ENCODE measurements at regions not wholly inside any gene's neighbourhood (a gene's known extent, or its start where the extent isn't known, plus 50 kb on each side); places are given as distances from the start of the nearest gene placed in this dataset.

DNA sequence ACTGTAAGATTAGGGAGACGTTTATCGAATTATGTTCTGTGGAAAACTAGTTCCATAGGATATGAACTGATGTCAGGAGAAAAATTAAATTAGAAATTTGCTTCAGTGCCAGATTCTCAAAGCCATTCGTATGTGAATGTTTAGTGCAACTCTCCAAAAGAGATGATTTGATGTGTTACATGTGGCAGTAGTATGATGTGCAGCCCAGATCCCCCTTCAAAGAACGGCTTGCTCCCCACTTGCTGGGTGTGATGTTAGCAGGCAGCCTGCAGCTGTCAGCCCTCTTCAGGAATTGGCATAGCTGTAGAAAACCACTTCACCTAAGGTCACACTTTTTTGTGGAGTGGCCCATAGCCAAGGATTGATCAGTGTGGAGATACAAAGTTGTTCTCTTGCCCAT, 127.0 kb upstream of the CCDC54 start:
- H3K27me3 Mint-ChIP-seq, result peaks cover 3% of the 10 kb centered on the region

DNA sequence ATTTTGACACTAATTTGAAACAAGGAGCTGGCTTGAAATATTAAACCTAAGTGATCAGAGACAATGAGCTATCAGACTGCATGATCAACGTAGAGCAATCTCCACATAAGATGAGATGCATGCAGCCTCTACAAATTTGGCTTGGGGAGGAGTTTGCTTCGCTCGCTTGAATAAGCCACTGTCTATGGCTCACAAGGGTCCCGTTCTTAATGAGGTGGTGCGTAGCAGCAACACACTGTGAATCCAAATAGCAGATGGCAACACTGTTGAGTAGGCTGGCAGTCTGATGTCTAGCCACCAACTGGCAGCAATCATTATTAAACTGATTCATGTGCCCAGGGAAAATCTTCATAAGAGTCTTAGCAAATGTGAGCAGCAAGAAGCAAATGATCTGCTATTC, 125.4 kb upstream of the CCDC54 start:
- Mint-ChIP-seq H3K4me1 (no peaks in the 10 kb centered on the region), H3K27me3 (peaks cover 8% of the 10 kb centered on the region), H3K4me3 (no peak overlapping the region), H3K36me3 (ENCODE audit: low read depth) (no peaks in the 10 kb centered on the region), H3K27ac (no peak overlapping the region), H3K9me3 (no peaks in the 10 kb centered on the region)
- intact Hi-C loops (cut with micrococcal nuclease), result no loop called here
- DNase-seq, result no peak

More for the DNA sequence above, 127.0 kb upstream of the CCDC54 start:
- H3K27ac Mint-ChIP-seq, result no peak overlapping the region
- H3K9me3 Mint-ChIP-seq, result no peaks in the 10 kb centered on the region
- intact Hi-C loops (cut with micrococcal nuclease), result no loop called here
- DNase-seq, result no peak
- no peak overlapping the region for H3K4me3 Mint-ChIP-seq
- H3K4me1 Mint-ChIP-seq, result no peaks in the 10 kb centered on the region
- no peaks in the 10 kb centered on the region for H3K36me3 Mint-ChIP-seq (ENCODE audit: low read depth)

DNA sequence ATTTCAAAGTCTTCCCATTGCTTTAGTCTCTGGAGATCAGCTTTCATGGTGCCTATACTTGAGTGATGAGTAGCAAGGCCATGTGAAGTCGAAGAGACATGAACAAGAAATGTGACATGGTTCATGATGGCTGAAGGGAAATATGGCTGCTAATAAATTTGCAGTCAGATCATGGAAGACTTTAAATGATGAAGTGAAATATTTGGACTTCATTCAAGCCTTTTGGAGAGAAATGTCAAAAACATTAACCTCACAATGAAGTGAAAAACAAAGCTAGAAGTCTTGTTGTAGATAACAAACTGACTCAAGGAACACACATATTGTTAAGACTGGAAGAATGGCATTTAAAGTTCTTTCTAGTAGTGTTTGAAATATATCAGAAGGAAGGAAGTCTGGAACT, 120.3 kb upstream of the CCDC54 start:
- intact Hi-C loops (cut with micrococcal nuclease), result no loop called here
- DNase-seq, result no peak
- Mint-ChIP-seq H3K27me3 (peaks cover 22% of the 10 kb centered on the region), H3K4me3 (no peak overlapping the region), H3K27ac (no peak overlapping the region), H3K36me3 (ENCODE audit: low read depth) (no peaks in the 10 kb centered on the region), H3K4me1 (no peaks in the 10 kb centered on the region), H3K9me3 (no peaks in the 10 kb centered on the region)

DNA sequence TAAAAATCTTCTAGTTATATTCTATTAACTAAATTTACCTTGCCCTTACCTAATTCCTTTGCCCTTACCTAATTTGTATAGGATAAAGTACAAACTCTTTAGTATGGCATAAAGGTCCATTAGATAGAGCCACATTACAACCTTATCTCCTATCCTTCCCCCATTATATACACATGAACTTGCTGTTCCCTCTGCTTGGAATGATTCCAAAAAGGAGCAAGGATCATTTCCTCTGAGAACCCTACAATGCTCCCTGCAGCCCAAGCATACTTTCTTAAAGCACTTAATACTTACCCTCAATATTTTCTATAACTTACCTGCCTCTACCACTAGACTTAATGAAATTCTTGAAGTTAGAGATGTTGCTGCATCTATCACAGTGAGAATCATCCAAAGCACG, 118.9 kb upstream of the CCDC54 start:
- Mint-ChIP-seq H3K9me3 (no peaks in the 10 kb centered on the region), H3K4me1 (peaks cover 2% of the 10 kb centered on the region), H3K4me3 (no peak overlapping the region), H3K27ac (no peak overlapping the region), H3K27me3 (peaks cover 22% of the 10 kb centered on the region), H3K36me3 (ENCODE audit: low read depth) (no peaks in the 10 kb centered on the region)
- intact Hi-C loops (cut with micrococcal nuclease), result no loop called here
- no peak for DNase-seq

DNA sequence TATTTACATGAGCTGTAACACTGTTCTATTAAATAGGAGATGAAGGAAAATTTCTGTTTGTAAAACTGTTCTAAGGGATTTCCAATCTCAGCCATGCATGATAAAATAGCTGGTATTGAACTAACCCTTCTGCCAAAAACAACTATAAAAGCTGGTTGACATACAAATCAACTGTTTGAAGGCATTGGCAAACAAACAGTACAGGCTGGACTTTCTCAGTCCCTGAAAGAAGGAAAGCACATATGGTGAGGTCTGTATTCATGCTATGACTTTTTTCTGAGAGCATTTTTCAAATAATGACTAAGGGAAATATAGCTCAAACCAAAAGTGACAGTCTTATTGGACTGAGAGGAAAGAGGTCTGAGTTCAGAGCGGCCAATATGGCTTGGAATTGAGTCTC, 117.0 kb upstream of the CCDC54 start:
- intact Hi-C loops (cut with micrococcal nuclease), result no loop called here
- H3K4me1 Mint-ChIP-seq, result peaks cover 7% of the 10 kb centered on the region
- no peak for DNase-seq
- peaks cover 19% of the 10 kb centered on the region for H3K27me3 Mint-ChIP-seq
- H3K9me3 Mint-ChIP-seq, result no peaks in the 10 kb centered on the region
- no peak overlapping the region for H3K27ac Mint-ChIP-seq
- no peak overlapping the region for H3K4me3 Mint-ChIP-seq
- no peaks in the 10 kb centered on the region for H3K36me3 Mint-ChIP-seq (ENCODE audit: low read depth)

DNA sequence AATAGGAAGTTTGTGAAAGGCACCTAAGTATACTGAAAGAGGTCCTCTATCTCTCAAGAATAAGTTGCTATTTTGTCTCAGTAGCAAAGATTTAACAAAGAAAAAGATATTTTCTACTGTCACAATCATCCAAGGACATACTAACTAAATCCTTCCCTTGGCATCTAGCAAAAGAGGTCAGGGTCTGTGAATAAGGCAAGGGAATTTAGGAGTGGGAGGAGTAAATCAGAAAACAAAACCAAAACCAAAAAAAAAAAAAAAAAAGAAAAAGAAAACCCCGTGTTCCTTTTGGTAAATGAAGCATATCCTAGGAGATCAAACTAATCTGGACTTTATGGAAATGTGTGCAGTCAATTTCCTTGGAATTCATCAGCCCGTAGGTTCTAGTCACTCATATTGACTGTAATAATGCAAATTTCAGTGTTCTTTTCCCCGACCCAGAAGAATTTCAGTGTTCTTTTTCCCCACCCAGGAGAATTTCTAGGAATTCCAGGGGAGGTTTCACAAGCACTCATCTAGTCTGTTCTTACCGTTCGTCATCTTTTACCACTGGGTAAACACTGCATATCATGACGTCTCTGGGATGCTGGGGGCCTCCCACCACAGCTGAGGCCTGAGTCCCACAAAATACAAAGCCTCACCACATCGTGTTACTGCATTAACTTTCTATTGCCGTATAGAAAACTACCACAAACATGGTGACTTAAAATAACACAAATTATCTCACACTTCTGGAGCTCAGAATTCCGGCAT, 113.8 kb upstream of the CCDC54 start:
- H3K27me3 Mint-ChIP-seq, result peaks cover 11% of the 10 kb centered on the region
- H3K27ac Mint-ChIP-seq, result no peak overlapping the region
- H3K36me3 Mint-ChIP-seq (ENCODE audit: low read depth), result no peaks in the 10 kb centered on the region
- intact Hi-C loops (cut with micrococcal nuclease), result no loop called here
- H3K9me3 Mint-ChIP-seq, result no peaks in the 10 kb centered on the region
- no peak for DNase-seq
- H3K4me3 Mint-ChIP-seq, result peak overlapping the region; percentile 8
- H3K4me1 Mint-ChIP-seq, result peaks cover 7% of the 10 kb centered on the region

DNA sequence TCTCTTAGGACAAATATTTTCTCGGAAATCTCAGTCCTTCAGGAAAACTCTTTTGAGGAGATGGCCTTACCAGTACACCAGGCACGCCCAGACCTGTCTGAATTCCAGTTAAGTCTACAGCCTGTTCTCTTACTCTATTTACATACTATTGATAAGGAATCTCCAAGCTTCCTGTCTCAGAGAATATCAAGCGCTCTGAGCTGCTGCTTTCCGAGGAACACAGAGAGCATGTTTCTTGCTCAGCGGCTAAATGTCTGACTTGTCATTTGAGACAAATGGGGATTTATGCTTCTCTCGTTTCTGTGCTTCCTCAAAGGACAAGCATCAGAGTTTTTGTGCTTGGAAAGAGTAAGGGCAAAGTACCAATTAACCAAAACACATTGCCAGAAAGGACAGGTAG, 112.4 kb upstream of the CCDC54 start:
- peaks cover 7% of the 10 kb centered on the region for H3K4me1 Mint-ChIP-seq

DNA sequence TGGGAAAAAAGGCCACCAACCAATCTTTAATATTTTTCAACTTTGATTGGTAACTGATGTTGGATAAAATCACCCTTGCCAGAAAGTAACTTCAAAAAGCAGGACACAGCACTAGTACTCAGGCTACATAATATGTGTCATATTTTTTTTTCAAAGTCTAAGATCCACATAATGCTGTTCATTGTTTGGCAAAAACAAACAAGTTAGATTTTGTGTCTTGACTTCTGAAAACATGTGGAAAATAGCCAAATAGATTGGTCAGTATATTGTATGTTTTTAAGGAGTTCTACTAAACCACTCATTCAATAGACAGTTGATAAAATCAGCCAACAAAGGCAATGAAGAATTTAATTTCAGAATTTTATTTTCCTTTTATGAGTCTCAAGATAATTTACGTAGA, 111.7 kb upstream of the CCDC54 start:
- intact Hi-C loops (cut with micrococcal nuclease), result no loop called here
- no peak for DNase-seq
- H3K27ac Mint-ChIP-seq, result no peak overlapping the region
- peaks cover 11% of the 10 kb centered on the region for H3K27me3 Mint-ChIP-seq
- peaks cover 7% of the 10 kb centered on the region for H3K4me1 Mint-ChIP-seq
- no peaks in the 10 kb centered on the region for H3K9me3 Mint-ChIP-seq
- no peaks in the 10 kb centered on the region for H3K36me3 Mint-ChIP-seq (ENCODE audit: low read depth)
- H3K4me3 Mint-ChIP-seq, result no peak overlapping the region

More for the DNA sequence above, 112.4 kb upstream of the CCDC54 start:
- no peaks in the 10 kb centered on the region for H3K36me3 Mint-ChIP-seq (ENCODE audit: low read depth)
- H3K4me3 Mint-ChIP-seq, result no peak overlapping the region
- H3K27me3 Mint-ChIP-seq, result peaks cover 7% of the 10 kb centered on the region
- H3K9me3 Mint-ChIP-seq, result no peaks in the 10 kb centered on the region
- DNase-seq, result no peak
- H3K27ac Mint-ChIP-seq, result no peak overlapping the region
- intact Hi-C loops (cut with micrococcal nuclease), result no loop called here

DNA sequence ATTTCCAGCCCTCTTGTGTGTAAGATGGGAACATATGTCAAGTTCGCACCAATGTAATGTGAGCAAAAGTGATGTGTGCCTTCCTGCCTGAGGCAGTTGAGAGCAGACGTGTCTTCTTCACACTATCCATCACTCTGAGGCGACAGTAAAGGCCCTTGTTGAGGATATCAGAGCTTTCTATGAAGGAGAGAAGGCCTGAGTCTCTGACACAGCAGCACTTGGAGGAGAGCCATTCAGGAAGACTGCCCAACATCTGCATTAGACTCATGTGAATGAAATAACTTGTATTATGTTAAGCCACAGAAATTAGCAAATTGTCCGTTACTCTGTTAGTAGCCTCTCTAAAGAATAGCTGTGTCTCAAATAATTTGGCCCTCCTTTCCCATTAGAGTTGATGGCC, 108.8 kb upstream of the CCDC54 start:
- H3K27me3 Mint-ChIP-seq, result peaks cover 20% of the 10 kb centered on the region
- H3K9me3 Mint-ChIP-seq, result no peaks in the 10 kb centered on the region
- H3K27ac Mint-ChIP-seq, result no peak overlapping the region
- intact Hi-C loops (cut with micrococcal nuclease), result loop anchor here (2.0 kb wide), 1 partner anchor 28 kb away; no protein-coding TSS in a partner anchor
- H3K4me3 Mint-ChIP-seq, result no peak overlapping the region
- no peak for DNase-seq
- H3K36me3 Mint-ChIP-seq (ENCODE audit: low read depth), result no peaks in the 10 kb centered on the region
- peaks cover 3% of the 10 kb centered on the region for H3K4me1 Mint-ChIP-seq

DNA sequence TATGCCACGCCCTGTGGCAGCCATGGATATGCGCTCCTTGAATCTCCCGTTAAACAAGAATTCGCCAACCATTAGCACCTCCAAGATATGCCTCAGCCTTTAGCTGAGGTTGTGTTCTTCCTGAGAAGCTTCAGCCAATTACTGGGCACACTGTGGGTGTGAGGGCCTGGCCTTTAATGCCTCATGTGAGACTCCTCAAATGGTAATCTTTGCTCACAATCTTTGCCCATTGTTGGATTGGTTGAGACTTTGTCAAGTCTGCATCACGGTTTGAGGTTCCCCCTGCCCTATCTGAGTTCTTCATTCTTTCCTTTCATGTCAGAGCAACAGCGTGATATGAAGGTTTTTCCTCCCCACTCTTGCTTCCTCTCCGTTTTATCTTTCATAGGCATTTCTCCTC, 108.1 kb upstream of the CCDC54 start:
- H3K27ac Mint-ChIP-seq, result no peak overlapping the region
- H3K27me3 Mint-ChIP-seq, result peaks cover 22% of the 10 kb centered on the region
- H3K4me3 Mint-ChIP-seq, result no peak overlapping the region
- no peaks in the 10 kb centered on the region for H3K36me3 Mint-ChIP-seq (ENCODE audit: low read depth)
- no peak for DNase-seq
- H3K9me3 Mint-ChIP-seq, result no peaks in the 10 kb centered on the region
- no peaks in the 10 kb centered on the region for H3K4me1 Mint-ChIP-seq
- intact Hi-C loops (cut with micrococcal nuclease), result loop anchor here (2.0 kb wide), 1 partner anchor 28 kb away; no protein-coding TSS in a partner anchor

DNA sequence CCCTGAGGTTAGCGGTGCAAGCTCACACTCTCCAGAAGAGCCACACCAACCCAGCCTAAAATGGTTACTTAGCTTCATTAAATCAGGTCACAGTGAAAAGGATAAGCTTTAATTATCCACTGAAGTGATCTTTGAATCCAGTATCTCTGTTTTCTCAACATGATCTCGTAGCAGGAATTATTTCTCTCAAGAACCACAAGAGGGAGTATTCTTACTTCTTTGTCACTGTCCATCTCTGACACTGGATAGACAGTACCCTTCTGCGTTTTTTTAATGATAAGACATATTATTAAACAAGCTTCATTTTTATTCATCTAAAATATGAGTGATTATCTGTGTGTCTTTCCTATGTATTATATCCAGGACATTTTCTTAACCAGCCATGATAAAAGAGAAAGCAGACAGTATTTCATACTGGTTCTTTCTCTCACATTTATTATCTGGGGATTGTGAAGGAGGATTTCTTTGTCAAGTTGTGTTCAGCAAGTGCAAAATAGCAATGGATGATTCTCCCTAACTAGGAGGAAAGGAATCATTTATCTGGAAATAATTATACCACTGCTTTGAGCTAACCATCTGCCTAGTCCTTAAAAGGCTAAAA, 105.4 kb upstream of the CCDC54 start:
- Mint-ChIP-seq H3K4me1 (no peaks in the 10 kb centered on the region), H3K36me3 (ENCODE audit: low read depth) (no peaks in the 10 kb centered on the region), H3K9me3 (no peaks in the 10 kb centered on the region), H3K27me3 (peaks cover 35% of the 10 kb centered on the region), H3K4me3 (no peak overlapping the region), H3K27ac (no peak overlapping the region)
- no peak for DNase-seq
- intact Hi-C loops (cut with micrococcal nuclease), result loop anchor here (1.0 to 2.0 kb wide), 3 partner anchors 149 to 271 kb away; no protein-coding TSS in a partner anchor

DNA sequence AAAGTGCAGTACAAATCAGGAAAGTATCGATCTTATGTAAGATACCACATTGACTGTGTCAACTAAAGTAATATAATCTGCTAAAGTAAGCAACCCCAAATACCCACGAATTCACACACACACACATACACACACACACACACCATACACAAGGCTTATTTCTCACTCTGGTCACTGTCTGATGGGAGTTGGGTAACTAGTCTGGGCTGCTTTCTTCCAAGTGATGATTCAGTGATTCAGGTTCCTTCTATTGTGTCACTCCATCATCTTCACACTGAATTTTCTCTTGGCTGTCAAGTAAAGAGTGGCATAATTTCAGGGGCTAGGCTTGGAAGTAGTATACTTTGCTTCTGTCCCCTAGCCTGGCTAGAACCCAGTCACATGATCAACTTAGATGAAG, 104.8 kb upstream of the CCDC54 start:
- Mint-ChIP-seq H3K4me3 (no peak overlapping the region), H3K27ac (no peak overlapping the region), H3K9me3 (no peaks in the 10 kb centered on the region), H3K36me3 (ENCODE audit: low read depth) (no peaks in the 10 kb centered on the region), H3K27me3 (peaks cover 37% of the 10 kb centered on the region), H3K4me1 (no peaks in the 10 kb centered on the region)
- intact Hi-C loops (cut with micrococcal nuclease), result loop anchor here (1.0 kb wide), 2 partner anchors 149 to 271 kb away; no protein-coding TSS in a partner anchor
- no peak for DNase-seq

DNA sequence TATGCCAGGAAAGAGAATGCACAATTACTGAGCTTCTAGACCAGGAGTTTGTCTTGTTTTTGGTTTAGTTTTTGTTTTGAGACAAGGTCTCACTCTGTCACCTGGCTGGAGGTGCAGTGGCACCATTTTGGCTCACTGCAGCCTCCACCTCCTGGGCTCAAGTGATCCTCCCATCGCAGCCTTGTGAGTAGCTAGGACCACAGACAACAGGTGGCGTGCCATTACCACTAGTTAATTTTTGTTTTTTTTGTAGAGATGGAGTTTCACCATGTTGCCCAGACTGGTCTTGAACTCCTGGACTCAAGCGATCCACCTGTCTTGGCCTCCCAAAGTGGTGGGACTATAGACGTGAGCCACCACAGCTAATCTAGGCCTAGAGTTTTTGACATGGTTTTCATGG, 104.4 kb upstream of the CCDC54 start:
- Mint-ChIP-seq H3K4me3 (no peak overlapping the region), H3K4me1 (no peaks in the 10 kb centered on the region), H3K36me3 (ENCODE audit: low read depth) (no peaks in the 10 kb centered on the region), H3K27me3 (peaks cover 37% of the 10 kb centered on the region), H3K27ac (no peak overlapping the region), H3K9me3 (no peaks in the 10 kb centered on the region)
- intact Hi-C loops (cut with micrococcal nuclease), result loop anchor here (1.0 kb wide), 2 partner anchors 148 to 270 kb away; no protein-coding TSS in a partner anchor
- no peak for DNase-seq

DNA sequence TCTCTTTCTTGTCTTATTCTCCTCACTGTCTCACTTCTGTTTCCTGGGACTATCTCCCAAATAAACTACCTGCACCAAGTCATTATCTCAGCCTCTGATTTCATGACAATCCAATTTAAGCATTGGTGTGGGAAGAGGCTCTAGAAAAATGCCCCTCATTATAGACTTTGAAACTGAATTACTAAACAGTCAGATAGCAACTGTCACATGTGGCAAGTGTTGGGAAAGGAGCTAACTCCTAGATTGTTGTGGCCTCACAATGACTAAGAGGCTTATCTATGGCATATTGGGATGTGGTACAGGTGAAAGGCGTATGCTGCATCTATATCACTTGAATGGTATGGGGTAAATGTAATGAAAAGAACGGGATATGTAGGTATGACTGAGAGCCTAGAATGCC, 103.5 kb upstream of the CCDC54 start:
- intact Hi-C loops (cut with micrococcal nuclease), result no loop called here
- H3K9me3 Mint-ChIP-seq, result no peaks in the 10 kb centered on the region
- no peak overlapping the region for H3K27ac Mint-ChIP-seq
- H3K4me1 Mint-ChIP-seq, result no peaks in the 10 kb centered on the region
- DNase-seq, result no peak
- no peaks in the 10 kb centered on the region for H3K36me3 Mint-ChIP-seq (ENCODE audit: low read depth)
- peaks cover 31% of the 10 kb centered on the region for H3K27me3 Mint-ChIP-seq
- no peak overlapping the region for H3K4me3 Mint-ChIP-seq
